K562 (cell line): ENCODE measurements at regions not wholly inside any gene's neighbourhood (a gene's known extent, or its start where the extent isn't known, plus 50 kb on each side); places are given as distances from the start of the nearest gene placed in this dataset.

Experiments
- CBFA2T2 ChIP-seq: fragments of 450-650 bp; conservative IDR thresholded peaks from 2 replicates; pipeline ENCODE4 v1.6.1; 2017; ENCODE audit warnings: mild to moderate bottlenecking
- CTCF ChIP-seq, 3 experiments: IDR thresholded peaks in 2 of 3; conservative IDR thresholded peaks in 1 of 3; 2 replicates each; pipeline ENCODE4 v1.5.1; 2011 to 2012; ENCODE audit warnings: low read length in 3 of 3, mild to moderate bottlenecking in 3 of 3, control low read depth in 2 of 3, improper control_type of control experiment in 1 of 3, inconsistent platforms in 1 of 3, low read depth in 1 of 3, mixed read lengths in 1 of 3, moderate library complexity in 1 of 3; ENCODE audit not compliant: insufficient read depth in 2 of 3
- ILF3 ChIP-seq: fragments of 450-650 bp; IDR thresholded peaks from 2 replicates; pipeline ENCODE4 v1.6.1; 2018; ENCODE audit warnings: antibody characterized with exemption, mild to moderate bottlenecking, moderate library complexity, borderline replicate concordance
- KLF13 ChIP-seq: fragments of 450-650 bp; IDR thresholded peaks from 2 replicates; pipeline ENCODE4 v1.6.1; 2016; ENCODE audit warnings: missing genetic modification characterization, low read depth, mild to moderate bottlenecking, missing compliant biosample characterization, moderate library complexity, borderline replicate concordance
- MTF1 ChIP-seq: fragments of 250-450 bp; sonication (Bioruptor Pico); IDR thresholded peaks from 2 replicates; pipeline ENCODE4 v1.9.0; 2021; ENCODE audit warnings: moderate library complexity, mild to moderate bottlenecking, inconsistent platforms, borderline replicate concordance
- POLR2AphosphoS5 ChIP-seq: IDR thresholded peaks from 2 replicates; pipeline ENCODE4 v1.6.1; 2011; ENCODE audit warnings: mild to moderate bottlenecking, low read depth, low read length, moderate library complexity; ENCODE audit not compliant: control insufficient read depth, insufficient read depth
- SAFB ChIP-seq: fragments of 200-400 bp; formaldehyde crosslinking; IDR thresholded peaks from 2 replicates; pipeline ENCODE4 v1.6.1; 2017; ENCODE audit warnings: low read depth, low read length, borderline replicate concordance
- STAT6 ChIP-seq: sonication (generic); formaldehyde crosslinking; IDR thresholded peaks from 2 replicates; pipeline ENCODE4 v1.8.1; 2023; ENCODE audit warnings: mild to moderate bottlenecking, missing genetic modification reagents
- TCF7L2 ChIP-seq: fragments of 150-350 bp; IDR thresholded peaks from 2 replicates; pipeline ENCODE4 v1.6.1; 2016; ENCODE audit warnings: low read depth, mild to moderate bottlenecking, low read length, moderate library complexity

GRCh38 chr10:10205906-10206305, 811.8 kb upstream of the CELF2 start:
- TF ChIP-seq STAT6 (CRISPR knock-in tag) (no peak), CBFA2T2 (no peak), CTCF (IDR thresholded peaks at IDR 0.05 in 2 of 3, conservative IDR thresholded peaks at IDR 0.05 in 1 of 3; ENCODE audit: insufficient read depth in 2 of 3, low read depth in 1 of 3, low read length in 3 of 3) (no peak), POLR2AphosphoS5 (no peak), MTF1 (CRISPR knock-in tag) (no peak), ILF3 (no peak), KLF13 (tag) (no peak), SAFB (no peak), TCF7L2 (no peak)
